ENCODE measurements at regions not wholly inside any gene's neighbourhood (a gene's known extent, or its start where the extent isn't known, plus 50 kb on each side); places are given as distances from the start of the nearest gene placed in this dataset.

- DNase-seq (ENCODE audit: low spot score) = no peak
These were observed 245.3 kb upstream of the ZP4 start for GRCh38 chr1:238135708-238136664.

GRCh38 chr1:238129677-238130076 is 239.0 kb upstream of the ZP4 start:
- DNase-seq (ENCODE audit: low spot score) = no peak

- DNase-seq (ENCODE audit: low spot score) = no peak
These were observed 232.5 kb upstream of the ZP4 start for GRCh38 chr1:238123201-238123600.

GRCh38 chr1:238119861-238120260 is 229.1 kb upstream of the ZP4 start:
- no peak for DNase-seq (ENCODE audit: low spot score)

GRCh38 chr1:238119060-238119459 is 228.3 kb upstream of the ZP4 start:
- no peak for DNase-seq (ENCODE audit: low spot score)

GRCh38 chr1:238115852-238116251 is 225.1 kb upstream of the ZP4 start:
- no peak for DNase-seq (ENCODE audit: low spot score)

GRCh38 chr1:238112952-238113621 is 222.4 kb upstream of the ZP4 start:
- no peak for DNase-seq (ENCODE audit: low spot score)

- no peak for DNase-seq (ENCODE audit: low spot score)
These were observed 220.8 kb upstream of the ZP4 start for GRCh38 chr1:238111516-238111915.

- DNase-seq (ENCODE audit: low spot score) = no peak
These were observed 220.4 kb upstream of the ZP4 start for GRCh38 chr1:238111081-238111480.

GRCh38 chr1:238108417-238108816 is 217.7 kb upstream of the ZP4 start:
- no peak for DNase-seq (ENCODE audit: low spot score)

GRCh38 chr1:238107322-238107721 is 216.6 kb upstream of the ZP4 start:
- no peak for DNase-seq (ENCODE audit: low spot score)

- no peak for DNase-seq (ENCODE audit: low spot score)
These were observed 214.0 kb upstream of the ZP4 start for GRCh38 chr1:238104752-238105151.

GRCh38 chr1:238101923-238102322 is 211.2 kb upstream of the ZP4 start:
- DNase-seq (ENCODE audit: low spot score) = no peak

- DNase-seq (ENCODE audit: low spot score) = no peak
These were observed 209.1 kb upstream of the ZP4 start for GRCh38 chr1:238099871-238100270.

GRCh38 chr1:238089615-238090014 is 198.9 kb upstream of the ZP4 start:
- DNase-seq (ENCODE audit: low spot score) = no peak

- DNase-seq (ENCODE audit: low spot score) = no peak
These were observed 198.0 kb upstream of the ZP4 start for GRCh38 chr1:238088560-238089290.

GRCh38 chr1:238073991-238074390 is 183.3 kb upstream of the ZP4 start:
- DNase-seq (ENCODE audit: low spot score) = no peak

GRCh38 chr1:238071061-238071460 is 180.3 kb upstream of the ZP4 start:
- no peak for DNase-seq (ENCODE audit: low spot score)

- DNase-seq (ENCODE audit: low spot score) = no peak
These were observed 172.7 kb upstream of the ZP4 start for GRCh38 chr1:238063454-238063853.

- DNase-seq (ENCODE audit: low spot score) = no peak
These were observed 171.4 kb upstream of the ZP4 start for GRCh38 chr1:238061967-238062613.

GRCh38 chr1:238060061-238060460 is 169.3 kb upstream of the ZP4 start:
- DNase-seq (ENCODE audit: low spot score) = no peak

Data from SK-N-DZ (cell line).